Fibroblast of skin of left biceps (primary cell): ENCODE measurements at regions not wholly inside any gene's neighbourhood (a gene's known extent, or its start where the extent isn't known, plus 50 kb on each side); places are given as distances from the start of the nearest gene placed in this dataset.
"Not testable (repeated sequence)": the region's sequence is repeated elsewhere in the genome, so short reads cannot be mapped to it uniquely, and the experiment has no call there.

Source experiments
- DNase-seq, 2 experiments: peaks; one replicate each; pipeline ENCODE4 v3.0.0-alpha.2; 2013; ENCODE audit warnings: low read depth in 2 of 2

DNA sequence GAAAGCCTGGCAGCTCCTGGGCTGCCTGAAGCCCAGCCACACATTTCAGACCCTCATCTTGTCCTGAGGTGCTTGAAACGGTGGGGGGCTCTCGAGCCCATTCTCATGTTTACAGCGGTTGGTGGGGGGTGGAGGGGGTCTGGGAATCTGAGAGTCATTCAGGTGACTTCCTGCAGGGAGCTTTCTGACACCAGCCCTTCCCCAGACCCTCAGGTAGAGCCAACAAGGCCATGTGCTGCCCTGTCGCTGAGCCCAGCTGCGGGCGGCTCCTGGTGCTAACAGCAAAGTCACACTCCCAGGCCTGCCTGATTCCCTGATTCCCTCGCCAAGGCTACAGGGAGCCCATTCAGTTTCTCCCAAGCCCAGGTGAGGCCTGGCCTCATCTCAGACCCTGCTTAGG is 324.9 kb upstream of the MEX3C start:
- DNase-seq, result no peak

DNA sequence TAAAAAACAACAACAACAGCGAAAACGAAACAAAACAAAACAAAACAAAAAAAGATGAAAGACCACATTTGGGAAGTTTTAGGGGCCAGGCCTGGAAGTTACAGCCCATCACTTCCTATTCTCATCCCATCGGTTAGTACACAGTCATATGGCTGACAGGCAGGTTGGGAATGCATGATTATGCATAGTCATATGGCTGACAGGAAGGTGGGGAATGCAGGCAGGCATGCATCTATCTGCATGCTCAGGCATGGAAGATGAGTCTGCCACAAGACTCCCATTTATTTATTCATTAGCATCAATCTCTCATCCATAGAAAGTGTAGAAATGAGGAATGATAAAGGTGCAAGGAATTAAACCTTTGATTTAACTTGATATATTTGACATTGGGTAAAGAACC is 325.3 kb upstream of the MEX3C start:
- no peak for DNase-seq

DNA sequence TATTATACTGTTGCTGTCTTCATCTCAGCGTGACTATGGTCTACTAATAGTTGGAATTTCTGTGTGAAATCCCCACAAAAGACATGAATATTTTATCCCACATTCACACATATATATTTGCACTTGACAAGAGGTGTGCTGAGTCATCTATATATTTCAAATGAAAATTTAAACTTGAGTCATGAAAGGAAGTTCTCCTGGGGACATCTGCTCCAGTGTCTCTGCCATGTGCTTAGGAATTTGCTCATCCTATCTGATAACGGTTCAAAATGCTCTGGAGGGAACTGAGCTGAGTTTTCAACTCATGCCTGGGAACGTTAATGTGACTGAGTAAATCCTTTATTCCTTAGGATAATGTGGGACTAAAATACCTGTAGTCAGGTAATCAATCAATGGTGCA is 326.2 kb upstream of the MEX3C start:
- no peak for DNase-seq

DNA sequence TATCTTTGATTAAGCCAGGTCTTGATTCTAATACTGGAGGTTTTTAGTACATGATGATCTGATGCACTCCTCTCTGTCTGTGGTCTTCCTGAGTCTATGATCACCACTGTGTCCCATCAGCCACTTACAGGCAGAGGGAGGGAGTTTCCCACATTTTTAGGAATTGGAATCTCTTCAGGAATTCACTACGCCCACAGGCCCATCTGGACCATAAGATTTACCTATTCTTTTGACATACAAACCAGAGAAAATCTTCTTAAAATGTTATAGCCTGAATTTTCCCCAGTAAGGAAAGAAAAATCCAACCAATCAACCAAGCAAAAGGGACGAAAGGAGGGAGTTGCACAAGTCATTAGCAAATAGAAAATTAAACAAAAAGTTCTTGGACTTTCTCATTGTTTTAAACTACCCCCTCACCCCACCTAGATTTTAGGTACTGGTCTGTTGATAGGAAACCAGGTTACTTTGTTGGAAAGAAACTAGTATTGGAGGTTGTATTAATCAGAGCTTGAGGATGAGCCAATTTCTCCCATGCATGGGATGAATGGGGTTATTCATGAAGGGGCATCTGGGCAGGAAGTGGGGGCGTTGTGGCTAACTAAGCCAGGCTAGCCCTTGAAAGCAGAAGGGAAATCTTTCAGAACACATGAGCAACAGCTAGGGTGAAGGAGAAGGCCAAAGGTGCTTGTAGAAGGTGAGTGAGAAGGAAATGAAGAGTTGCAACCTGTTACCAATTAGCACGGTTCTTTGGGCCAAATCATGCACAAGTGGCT is 328.2 kb upstream of the MEX3C start:
- DNase-seq, result no peak

DNA sequence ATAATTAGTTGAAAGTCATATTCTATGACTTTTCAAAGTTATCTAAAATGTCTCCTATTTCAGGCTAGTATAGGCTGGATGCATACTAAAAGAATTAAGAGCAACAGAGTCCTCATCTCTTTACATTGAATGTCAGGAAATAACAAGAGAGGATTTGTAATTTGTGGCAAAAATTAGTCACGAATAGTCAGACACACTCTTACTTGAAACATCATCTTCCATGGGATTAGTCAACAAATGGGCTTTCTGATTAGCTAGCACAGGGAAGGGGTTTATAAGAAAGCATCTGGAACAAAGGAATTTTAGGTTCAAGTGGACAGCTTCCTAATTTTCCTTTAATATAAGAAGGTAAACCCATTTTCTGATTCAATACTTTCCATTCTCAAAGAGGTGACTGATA is 330.3 kb upstream of the MEX3C start:
- no peak for DNase-seq

DNA sequence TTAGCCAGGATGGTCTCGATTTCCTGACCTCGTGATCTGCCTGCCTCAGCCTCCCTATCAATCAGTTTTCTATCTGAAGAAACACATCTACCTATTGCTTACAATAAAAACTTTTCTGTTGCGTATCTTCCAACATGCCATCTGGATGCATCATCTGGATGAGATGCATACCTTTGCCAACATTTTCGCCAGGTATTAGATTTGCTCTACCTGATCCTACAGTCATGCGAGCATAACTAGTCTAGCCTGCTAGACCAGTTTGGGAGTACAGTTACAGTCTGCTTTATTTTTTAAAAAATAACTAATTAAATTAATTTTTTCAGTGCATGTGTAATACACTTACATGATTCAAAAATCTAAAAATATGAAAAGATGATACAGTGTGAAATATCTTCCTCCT is 334.0 kb upstream of the MEX3C start:
- DNase-seq, result no peak

DNA sequence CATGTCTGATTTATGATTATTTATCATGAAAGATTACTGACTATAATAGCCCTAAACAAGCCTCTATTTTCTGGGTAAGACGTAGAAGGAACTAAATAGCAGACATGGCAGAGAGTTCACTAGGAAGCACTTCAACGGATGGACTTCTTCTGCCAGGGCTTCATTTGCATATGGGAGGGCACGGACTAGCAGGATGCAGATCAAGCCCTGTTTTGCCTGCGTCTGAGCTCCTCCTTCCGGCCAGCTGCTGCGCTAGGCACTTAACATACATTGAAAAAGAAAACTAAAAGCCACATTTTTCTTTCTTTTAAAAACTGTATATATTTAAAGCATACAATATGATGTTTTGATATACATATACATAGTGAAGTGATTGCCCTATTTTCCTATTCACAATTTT is 340.0 kb upstream of the MEX3C start:
- no peak for DNase-seq

DNA sequence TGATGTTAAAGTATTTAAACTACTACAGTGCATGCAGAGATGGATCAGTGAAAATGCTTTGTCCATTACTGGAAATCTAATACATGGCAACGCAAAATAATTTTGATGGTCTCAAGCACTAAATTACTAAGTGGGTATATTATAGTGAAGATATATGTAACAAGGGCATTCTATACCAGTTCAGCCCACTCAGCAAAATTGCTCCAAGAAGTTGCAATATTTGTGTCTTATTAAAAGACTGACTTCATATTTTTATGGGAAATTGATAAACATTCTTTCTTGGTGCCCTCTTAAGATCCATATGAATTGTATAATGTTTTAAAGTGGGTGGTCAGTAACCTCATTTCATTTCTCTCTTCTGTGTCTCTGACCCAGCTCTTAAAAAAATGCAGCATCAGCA is 343.1 kb upstream of the MEX3C start:
- no peak for DNase-seq

DNA sequence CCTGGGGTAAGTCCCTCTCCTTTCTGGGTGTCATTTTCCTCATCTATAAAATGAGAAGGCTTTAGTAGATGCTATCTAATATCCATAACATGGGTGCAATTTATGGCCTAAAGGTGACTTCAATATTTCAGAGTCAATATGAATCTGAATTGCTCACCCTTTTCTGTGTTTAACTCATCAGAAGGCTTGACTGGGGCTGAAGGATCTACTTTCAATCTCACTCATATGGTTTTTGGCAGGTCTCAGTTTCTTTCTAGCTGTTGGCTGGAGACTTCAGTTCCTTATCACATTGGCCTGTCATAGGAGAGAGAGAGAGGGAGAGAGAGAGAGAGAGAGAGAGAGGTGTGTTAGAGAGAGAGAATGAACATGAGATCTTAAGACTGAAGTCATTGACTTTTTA is 343.7 kb upstream of the MEX3C start:
- DNase-seq, result no peak

DNA sequence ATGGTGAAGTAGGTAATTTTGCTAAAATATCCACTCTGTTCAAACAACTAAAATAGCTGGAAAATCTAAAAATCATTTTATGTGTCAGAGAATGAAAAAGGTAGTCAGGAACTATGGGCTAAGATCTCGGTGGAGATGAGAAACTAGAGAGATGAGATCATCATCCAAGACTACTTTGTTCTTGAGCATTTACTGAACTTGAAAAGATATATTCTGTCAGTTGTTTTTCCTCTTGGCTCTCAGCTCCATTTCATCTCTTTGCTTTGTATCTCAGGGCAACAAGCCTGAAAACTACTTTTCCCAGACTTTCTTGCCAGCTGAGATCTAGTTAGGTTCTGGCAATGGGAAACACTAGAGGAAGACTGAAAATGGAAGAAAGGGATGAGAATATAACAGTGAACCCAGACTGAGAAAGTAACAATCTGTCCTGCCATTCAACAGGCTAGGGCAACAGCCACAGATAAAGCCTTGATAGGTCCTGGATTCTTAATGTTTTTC is 346.2 kb upstream of the MEX3C start:
- DNase-seq, result no peak

DNA sequence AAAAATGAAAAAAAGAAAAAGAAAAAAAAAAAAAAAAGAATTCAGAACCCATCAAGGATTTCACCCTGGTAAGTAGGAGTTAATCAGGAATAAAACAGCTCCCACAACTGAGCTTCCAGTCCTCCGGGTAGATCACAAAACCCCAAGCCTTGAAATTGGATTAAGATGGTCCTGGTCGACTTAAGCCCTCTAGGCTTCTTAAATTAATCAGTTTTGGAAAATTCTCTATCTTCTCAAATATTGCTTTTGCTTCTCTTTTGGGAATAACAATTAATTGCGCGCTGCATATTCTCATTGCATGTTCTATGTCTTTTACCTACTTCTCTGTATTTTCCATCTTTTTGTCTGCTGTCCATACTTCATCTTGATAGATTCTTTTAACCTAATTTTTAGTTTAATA is 348.0 kb upstream of the MEX3C start:
- no peak for DNase-seq

DNA sequence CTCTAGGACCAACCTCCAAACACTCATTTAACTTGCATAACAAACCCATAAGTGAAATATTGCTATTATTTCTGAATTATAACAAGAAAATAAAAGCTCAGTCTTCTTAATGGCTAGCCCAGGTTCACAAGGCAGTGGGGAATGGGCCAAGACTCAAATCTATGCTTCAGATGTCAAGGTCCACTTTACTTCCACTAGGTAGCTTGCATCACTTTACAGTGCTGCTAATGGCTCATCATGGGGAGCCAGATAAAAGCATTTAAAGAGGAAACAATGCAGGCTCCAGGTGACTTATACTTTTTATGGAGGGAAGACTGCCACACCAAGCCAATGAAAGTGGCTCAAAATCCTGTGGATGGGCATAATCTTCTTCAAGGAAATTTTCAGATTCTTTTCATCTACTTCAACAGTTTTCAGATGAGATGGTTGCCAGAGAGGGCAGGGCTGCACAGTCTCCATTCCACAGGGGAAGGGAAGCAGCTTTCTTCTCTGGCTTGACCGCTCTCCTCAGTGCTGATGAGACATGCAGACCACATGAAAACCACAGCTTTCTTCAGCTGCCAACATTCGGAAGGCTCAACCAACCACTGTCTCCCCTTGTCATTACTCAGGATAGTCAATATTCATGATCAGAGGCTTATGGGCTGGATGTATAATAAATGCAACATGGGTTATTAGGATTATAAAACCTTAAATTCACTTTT is 361.9 kb upstream of the MEX3C start:
- no peak for DNase-seq

DNA sequence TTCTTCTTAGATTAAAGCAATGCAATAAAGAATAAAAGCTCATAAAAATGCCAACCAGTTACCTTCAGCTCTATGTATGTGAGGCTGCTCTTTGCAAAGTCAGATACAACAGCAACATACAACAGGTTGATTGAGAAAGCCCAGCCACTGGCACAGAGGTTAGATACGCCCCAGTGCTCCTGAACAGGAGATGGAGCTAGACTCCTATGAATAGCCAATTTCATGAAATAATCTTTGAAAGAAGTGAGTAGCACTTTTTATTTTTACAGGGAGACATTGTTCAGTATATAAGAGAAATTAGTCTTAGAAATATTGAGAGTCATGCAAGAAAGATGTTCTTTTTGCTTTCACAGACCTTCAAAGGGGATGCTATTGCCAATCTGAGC is 362.4 kb upstream of the MEX3C start:
- DNase-seq, result no peak

DNA sequence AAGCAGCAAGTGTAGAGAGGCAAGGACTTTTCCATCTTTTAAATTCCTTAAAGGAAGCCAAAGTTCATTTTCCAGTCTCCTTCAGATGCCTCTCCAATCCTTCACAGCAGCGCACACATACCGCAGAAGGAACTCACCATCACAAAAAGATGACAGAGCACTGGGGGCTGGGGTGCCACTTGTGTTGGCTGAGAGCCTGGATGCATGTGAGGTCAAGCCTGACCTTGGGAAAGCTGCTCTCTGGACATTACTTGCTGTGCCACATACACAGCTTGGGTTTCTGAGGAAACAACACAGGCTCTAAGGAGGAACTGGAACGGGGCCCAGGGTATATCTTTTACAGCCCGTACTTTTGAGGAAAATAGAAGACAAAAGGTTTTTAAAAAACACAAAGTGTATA is 364.3 kb upstream of the MEX3C start:
- no peak for DNase-seq

DNA sequence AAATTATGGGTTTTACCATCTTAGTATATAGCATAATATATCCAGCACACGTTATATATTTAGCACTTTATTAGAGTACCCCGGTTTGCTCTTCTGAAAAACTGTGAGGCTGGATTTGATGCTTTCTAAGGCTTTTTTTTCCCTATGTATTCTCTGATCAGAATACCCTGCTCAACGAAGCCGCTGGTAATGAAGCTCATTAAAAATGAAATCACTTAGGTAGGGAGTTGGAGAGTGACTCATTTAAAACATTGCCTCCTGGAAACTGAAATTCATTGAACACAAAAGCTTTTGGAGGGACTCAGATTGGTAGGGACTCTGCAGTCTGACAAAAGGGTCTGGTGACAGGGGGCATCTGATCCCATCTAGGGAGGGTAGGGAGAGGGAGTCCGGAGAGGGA is 365.4 kb upstream of the MEX3C start:
- DNase-seq, result no peak

DNA sequence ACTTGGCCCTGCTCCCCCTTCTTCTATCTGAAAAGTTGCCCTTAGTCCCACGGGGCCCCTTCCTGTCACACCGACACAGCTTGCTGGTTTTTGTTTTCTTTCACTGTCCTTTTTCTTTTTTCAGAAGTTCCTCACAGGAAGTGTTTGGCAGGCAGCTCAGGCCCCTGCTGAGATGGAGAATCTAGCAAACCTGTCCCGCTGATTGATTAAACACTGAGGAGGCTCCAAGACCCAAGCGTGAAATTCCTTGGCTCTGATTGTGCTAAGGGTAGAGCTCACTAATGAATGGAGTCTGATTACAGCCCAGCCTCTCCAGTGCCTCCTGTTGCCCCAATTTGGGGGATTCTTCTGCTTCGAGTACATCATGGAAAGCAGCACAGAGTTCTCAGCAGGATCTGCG is 365.9 kb upstream of the MEX3C start:
- no peak for DNase-seq

DNA sequence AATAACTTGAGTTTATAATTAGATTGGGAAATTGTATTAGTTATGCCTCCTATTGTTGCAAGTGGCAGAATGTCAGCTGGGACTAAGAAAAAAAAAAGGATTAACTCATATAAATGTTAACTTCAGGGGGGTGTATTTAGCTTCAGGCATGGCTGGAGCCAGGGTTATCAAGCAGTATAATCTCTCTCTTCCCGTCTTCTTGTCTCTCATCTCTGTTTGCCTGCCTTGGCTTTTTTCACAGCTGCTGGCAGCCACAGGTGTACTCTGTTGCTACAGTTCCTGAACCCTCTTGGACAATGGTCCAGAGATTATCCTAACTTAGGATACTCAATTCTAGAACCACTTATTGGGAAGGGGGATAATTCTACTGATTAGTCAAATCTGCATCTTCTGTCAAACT is 370.7 kb upstream of the MEX3C start:
- no peak for DNase-seq

DNA sequence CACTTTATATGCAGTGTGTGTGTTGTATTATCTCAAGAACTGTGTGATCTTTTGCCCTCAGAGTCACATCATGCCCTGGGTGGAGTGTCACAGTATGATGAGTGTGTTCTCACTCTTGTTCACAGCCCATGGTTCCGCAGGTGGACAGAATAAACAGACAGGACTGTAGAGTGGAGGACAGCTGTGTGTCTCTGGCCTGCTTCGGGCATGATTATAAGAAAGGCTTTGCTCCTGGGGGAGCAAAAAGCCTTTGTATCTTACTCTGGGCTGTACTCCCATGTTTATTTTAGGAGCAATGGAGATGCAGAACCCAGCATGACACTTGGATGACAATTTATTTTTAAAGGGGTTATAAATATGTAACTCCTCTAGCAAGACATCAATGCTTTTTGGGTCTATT is 371.7 kb upstream of the MEX3C start:
- no peak for DNase-seq

DNA sequence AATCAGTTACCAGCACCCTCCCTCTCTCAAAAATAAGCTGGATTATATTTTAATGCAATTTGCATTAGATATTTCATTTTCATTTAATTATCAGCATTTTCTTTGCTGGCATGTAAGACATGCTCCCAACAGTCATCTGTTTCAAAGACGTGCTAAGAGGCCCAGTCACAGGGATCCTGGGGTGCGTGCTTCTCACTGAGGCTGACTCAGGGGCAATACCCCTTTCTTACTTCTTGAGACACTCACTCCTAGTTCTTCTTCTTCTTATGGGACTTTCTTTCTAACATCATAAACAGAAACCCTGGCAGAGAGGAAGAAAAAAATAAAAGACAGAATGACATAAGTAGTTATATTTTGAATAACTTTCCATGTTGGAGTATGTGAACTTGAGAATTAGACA is 372.1 kb upstream of the MEX3C start:
- DNase-seq, result no peak

DNA sequence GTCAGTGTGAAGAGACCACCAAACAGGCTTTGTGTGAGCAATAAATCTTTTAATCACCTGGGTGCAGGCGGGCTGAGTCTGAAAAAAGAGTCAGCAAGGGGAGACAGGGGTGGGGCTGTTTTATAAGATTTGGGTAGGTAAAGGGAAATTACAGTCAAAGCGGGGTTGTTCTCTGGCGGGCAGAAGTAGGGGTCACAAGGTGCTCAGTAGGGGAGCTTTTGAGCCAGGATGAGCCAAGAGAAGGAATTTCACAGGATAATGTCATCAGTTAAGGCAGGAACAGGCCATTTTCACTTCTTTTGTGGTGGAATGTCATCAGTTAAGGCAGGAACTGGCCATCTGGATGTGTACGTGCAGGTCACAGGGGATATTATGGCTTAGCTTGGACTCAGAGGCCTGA is 372.6 kb upstream of the MEX3C start:
- not testable (repeated sequence) for DNase-seq

DNA sequence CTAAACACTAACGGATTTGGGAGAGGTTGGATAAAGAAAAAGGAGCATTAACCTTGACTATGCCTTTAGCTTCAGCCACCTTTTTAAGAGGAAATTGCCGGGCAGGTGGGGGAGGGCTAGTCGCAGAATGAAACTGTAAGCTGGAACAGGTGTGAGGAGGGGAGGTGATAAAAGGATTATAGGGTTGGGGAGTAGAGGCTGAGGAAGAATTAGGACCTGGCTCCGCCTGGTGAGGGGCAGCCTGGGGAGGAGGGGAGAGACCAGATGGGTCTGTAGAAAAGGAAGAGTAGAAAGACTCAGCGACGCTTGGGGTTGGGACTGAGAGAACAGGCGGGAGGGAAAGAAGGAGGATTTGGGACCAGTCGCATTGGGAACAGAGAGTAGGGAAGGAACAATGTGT is 376.4 kb upstream of the MEX3C start:
- not testable (repeated sequence) for DNase-seq

DNA sequence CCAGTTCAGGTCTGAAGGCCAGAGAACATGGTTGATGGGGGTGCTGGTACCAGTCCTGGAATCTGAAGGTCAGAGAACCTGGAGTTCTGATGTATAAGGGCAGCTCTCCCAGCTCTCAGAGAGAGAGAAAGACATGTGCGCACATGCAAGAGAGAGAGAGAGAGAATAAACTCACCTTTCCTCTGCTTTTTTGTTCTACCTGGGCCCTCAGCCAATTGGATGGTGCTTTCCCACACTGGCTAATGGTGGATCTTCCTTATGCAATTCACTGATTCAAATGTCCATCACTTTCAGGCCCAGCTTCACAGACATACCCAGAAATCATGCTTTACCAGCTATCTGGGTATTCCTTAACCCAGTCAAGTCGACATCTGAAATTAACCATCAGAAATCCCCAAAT is 377.7 kb upstream of the MEX3C start:
- DNase-seq, result no peak

DNA sequence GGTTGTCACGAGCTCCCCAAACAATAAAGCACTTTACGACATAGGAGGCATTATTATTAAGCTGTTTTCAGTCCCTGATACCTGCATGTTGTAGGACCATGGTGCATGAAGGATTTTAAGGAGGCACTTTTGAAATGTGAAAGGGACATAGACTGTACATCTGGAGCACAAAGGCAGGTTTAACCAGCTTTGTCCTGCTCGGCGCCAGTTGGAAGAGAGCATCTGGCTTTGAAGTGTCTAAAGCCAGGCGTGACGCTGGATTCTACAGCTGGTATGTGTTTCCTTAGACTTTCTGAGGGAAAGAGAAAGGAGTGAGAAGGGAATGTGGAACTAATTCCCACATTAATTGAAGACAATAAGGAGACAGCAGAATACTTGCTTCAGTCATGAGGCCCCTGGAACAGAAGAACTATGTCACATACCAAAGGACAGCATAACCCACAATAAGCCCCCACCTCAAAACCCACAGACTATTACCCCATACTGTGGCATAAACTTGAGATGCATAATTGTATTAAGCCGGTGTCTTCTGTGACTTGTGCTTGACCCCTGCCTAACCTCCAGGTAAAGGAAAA is 381.0 kb upstream of the MEX3C start:
- DNase-seq, result no peak
